GM18505 (cell line): ENCODE measurements at regions not wholly inside any gene's neighbourhood (a gene's known extent, or its start where the extent isn't known, plus 50 kb on each side); places are given as distances from the start of the nearest gene placed in this dataset.
"Not testable (repeated sequence)": the region's sequence is repeated elsewhere in the genome, so short reads cannot be mapped to it uniquely, and the experiment has no call there.

Source experiments
- ATAC-seq: cut with Tn5 transposase; IDR thresholded peaks from one replicate; pipeline ENCODE4 v1.9.1; 2021; ENCODE audit not compliant: unreplicated experiment
- POLR2A ChIP-seq: IDR thresholded peaks from 4 replicates; pipeline ENCODE4 v1.6.1; 2011; ENCODE audit warnings: borderline replicate concordance; ENCODE audit not compliant: insufficient read depth, insufficient read length; ENCODE audit errors: extremely low read depth

- no peak for ATAC-seq
- TF ChIP-seq POLR2A = no peak
Observed at GRCh38 chr13:61563645-61564044, 148.0 kb upstream of the PCDH20 start.

- TF ChIP-seq POLR2A = no peak
- no peak for ATAC-seq
Observed at GRCh38 chr13:61546911-61547310, 131.3 kb upstream of the PCDH20 start.

- no peak for TF ChIP-seq POLR2A
- ATAC-seq = no peak
Observed at GRCh38 chr13:61546413-61546812, 130.8 kb upstream of the PCDH20 start.

- TF ChIP-seq POLR2A = no peak
- no peak for ATAC-seq
Observed at GRCh38 chr13:61536433-61536832, 120.8 kb upstream of the PCDH20 start.

GRCh38 chr13:61531383-61532065, 115.9 kb upstream of the PCDH20 start:
- no peak for TF ChIP-seq POLR2A
- no peak for ATAC-seq

GRCh38 chr13:61519214-61519613, 103.6 kb upstream of the PCDH20 start:
- ATAC-seq = not testable (repeated sequence)

GRCh38 chr13:61508936-61509335, 93.3 kb upstream of the PCDH20 start:
- no peak for ATAC-seq
- TF ChIP-seq POLR2A = no peak

- TF ChIP-seq POLR2A = no peak
- ATAC-seq = no peak
Observed at GRCh38 chr13:61500176-61500575, 84.5 kb upstream of the PCDH20 start.

- ATAC-seq = no peak
- no peak for TF ChIP-seq POLR2A
Observed at GRCh38 chr13:61495648-61496047, 80.0 kb upstream of the PCDH20 start.

- ATAC-seq = not testable (repeated sequence)
Observed at GRCh38 chr13:61493556-61493955, 77.9 kb upstream of the PCDH20 start.

GRCh38 chr13:61486496-61486895, 70.8 kb upstream of the PCDH20 start:
- no peak for ATAC-seq
- no peak for TF ChIP-seq POLR2A

GRCh38 chr13:61485128-61485765, 69.6 kb upstream of the PCDH20 start:
- TF ChIP-seq POLR2A = no peak
- no peak for ATAC-seq

- ATAC-seq = no peak
- no peak for TF ChIP-seq POLR2A
Observed at GRCh38 chr13:61477619-61478018, 62.0 kb upstream of the PCDH20 start.

- ATAC-seq = no peak
- TF ChIP-seq POLR2A = no peak
Observed at GRCh38 chr13:61470786-61471185, 55.1 kb upstream of the PCDH20 start.

- no peak for ATAC-seq
Observed at GRCh38 chr13:61466280-61466679, 50.6 kb upstream of the PCDH20 start.

More at GRCh38 chr13:61466280-61466679, 50.6 kb upstream of the PCDH20 start:
- TF ChIP-seq POLR2A = no peak
